Mesendoderm (in vitro differentiated cells): ENCODE measurements at regions not wholly inside any gene's neighbourhood (a gene's known extent, or its start where the extent isn't known, plus 50 kb on each side); places are given as distances from the start of the nearest gene placed in this dataset.
"Not testable (repeated sequence)": the region's sequence is repeated elsewhere in the genome, so short reads cannot be mapped to it uniquely, and the experiment has no call there.

Experiments
- DNase-seq: peaks from one replicate; pipeline ENCODE4 v3.0.0; 2013
- H2AK5ac ChIP-seq: 2 replicates; pipeline ENCODE4 v1.6.1; 2013; ENCODE audit warnings: low read length, inconsistent platforms
- H2BK120ac ChIP-seq: 2 replicates; pipeline ENCODE4 v1.6.1; 2013; ENCODE audit warnings: low read depth, mild to moderate bottlenecking, low read length, moderate library complexity, mixed read lengths
- H2BK15ac ChIP-seq: replicated peaks from 2 replicates; pipeline ENCODE4 v1.6.1; 2013; ENCODE audit warnings: low read depth, mild to moderate bottlenecking, moderate library complexity
- H2BK5ac ChIP-seq: 2 replicates; pipeline ENCODE4 v1.6.1; 2013; ENCODE audit warnings: low read length, inconsistent platforms
- H3K18ac ChIP-seq: 2 replicates; pipeline ENCODE4 v1.6.1; 2013; ENCODE audit warnings: mild to moderate bottlenecking, low read length, mixed read lengths
- H3K23ac ChIP-seq: one replicate; pipeline ENCODE4 v1.6.1; 2013; ENCODE audit warnings: low read length
- H3K27ac ChIP-seq: 2 replicates; pipeline ENCODE4 v1.5.1; 2013; ENCODE audit warnings: low read depth, mild to moderate bottlenecking, inconsistent platforms, low read length, moderate library complexity
- H3K27me3 ChIP-seq: 2 replicates; pipeline ENCODE4 v1.6.1; 2013; ENCODE audit warnings: low read length, control low read depth, mild to moderate bottlenecking, inconsistent platforms; ENCODE audit not compliant: insufficient read depth, poor library complexity
- H3K36me3 ChIP-seq: 2 replicates; pipeline ENCODE4 v1.6.1; 2013; ENCODE audit warnings: low read length, inconsistent platforms; ENCODE audit not compliant: control insufficient read depth, insufficient read depth
- H3K4ac ChIP-seq: one replicate; pipeline ENCODE4 v1.6.1; 2013; ENCODE audit warnings: low read depth, mild to moderate bottlenecking, low read length, moderate library complexity
- H3K4me1 ChIP-seq: 2 replicates; pipeline ENCODE4 v1.6.1; 2013; ENCODE audit warnings: low read depth, low read length, inconsistent platforms; ENCODE audit not compliant: control insufficient read depth
- H3K4me2 ChIP-seq: 2 replicates; pipeline ENCODE4 v1.6.1; 2013; ENCODE audit warnings: low read length
- H3K4me3 ChIP-seq: 2 replicates; pipeline ENCODE4 v1.5.1; 2013; ENCODE audit warnings: mild to moderate bottlenecking, low read length
- H3K56ac ChIP-seq: one replicate; pipeline ENCODE4 v1.6.1; 2013; ENCODE audit warnings: low read length
- H3K79me1 ChIP-seq: 2 replicates; pipeline ENCODE4 v1.6.1; 2013; ENCODE audit warnings: low read length, inconsistent platforms
- H3K79me2 ChIP-seq: 2 replicates; pipeline ENCODE4 v1.6.1; 2013; ENCODE audit warnings: mild to moderate bottlenecking, low read length; ENCODE audit not compliant: control insufficient read depth, insufficient read depth
- H3K9ac ChIP-seq: 2 replicates; pipeline ENCODE4 v1.6.1; 2013; ENCODE audit warnings: low read length, inconsistent platforms
- H4K5ac ChIP-seq: one replicate; pipeline ENCODE4 v1.6.1; 2013; ENCODE audit warnings: low read length
- H4K8ac ChIP-seq: one replicate; pipeline ENCODE4 v1.6.1; 2013; ENCODE audit warnings: low read depth, mild to moderate bottlenecking, control low read depth, low read length, moderate library complexity
- WGBS: extraction: QIAGEN DNeasy Blood & Tissue Kit; methylation state at CpG from one replicate; pipeline ENCODE4 v1.1.7; 2013; ENCODE audit warnings: low lambda C conversion rate, missing lambda C conversion rate; ENCODE audit not compliant: insufficient coverage; ENCODE audit errors: extremely low coverage; 5-methylcytosine and 5-hydroxymethylcytosine counted together

DNA sequence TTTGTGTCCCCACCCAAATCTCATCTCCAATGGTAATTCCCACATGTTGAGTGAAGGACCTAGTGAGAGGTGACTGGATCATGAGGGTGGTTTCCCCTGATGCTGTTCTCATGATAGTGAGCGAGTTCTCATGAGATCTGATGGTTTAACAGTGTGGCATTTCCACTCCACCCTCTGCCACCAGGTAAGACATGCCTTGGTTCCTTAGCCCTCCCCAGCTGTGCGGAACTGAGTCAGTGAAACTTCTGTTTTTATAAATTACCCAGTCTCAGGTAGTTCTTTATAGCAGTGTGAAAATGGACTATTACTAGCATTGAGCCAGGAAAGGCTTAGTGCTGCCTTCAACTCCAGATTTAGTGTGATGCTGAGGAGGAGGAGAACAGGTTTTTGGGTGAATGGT is 222.2 kb downstream of the ADRA2A start:
- Histone ChIP-seq H3K79me1 (no peaks in the 10 kb centered on the region), H3K4me2 (no peak overlapping the region), H3K4me3 (no peak overlapping the region), H3K36me3 (no peaks in the 10 kb centered on the region), H4K8ac (no peak overlapping the region), H3K79me2 (no peaks in the 10 kb centered on the region), H2AK5ac (no peak overlapping the region), H2BK5ac (no peak overlapping the region), H2BK15ac (no peak overlapping the region), H4K5ac (no peak overlapping the region), H3K23ac (no peak overlapping the region), H2BK120ac (no peak overlapping the region), H3K56ac (no peak overlapping the region), H3K4me1 (no peaks in the 10 kb centered on the region), H3K27me3 (no peaks in the 10 kb centered on the region), H3K27ac (no peak overlapping the region), H3K9ac (no peak overlapping the region), H3K18ac (no peak overlapping the region), H3K4ac (no peak overlapping the region)
- no peak for DNase-seq
- WGBS, result no CpG with 5 or more reads among the region's 2 CpGs

GRCh38 chr10:111303887-111304286 is 227.1 kb downstream of the ADRA2A start:
- Histone ChIP-seq H3K4me2 (no peak overlapping the region), H3K18ac (no peak overlapping the region), H3K56ac (no peak overlapping the region), H3K27me3 (no peaks in the 10 kb centered on the region), H3K79me2 (no peaks in the 10 kb centered on the region), H3K4me3 (no peak overlapping the region), H3K9ac (no peak overlapping the region), H3K4me1 (no peaks in the 10 kb centered on the region), H4K8ac (no peak overlapping the region), H2BK120ac (no peak overlapping the region), H3K36me3 (no peaks in the 10 kb centered on the region), H3K79me1 (no peaks in the 10 kb centered on the region), H2BK15ac (no peak overlapping the region), H3K4ac (no peak overlapping the region), H3K27ac (no peak overlapping the region), H2BK5ac (no peak overlapping the region), H3K23ac (no peak overlapping the region), H2AK5ac (no peak overlapping the region), H4K5ac (no peak overlapping the region)
- WGBS, result no CpG with 5 or more reads among the region's 4 CpGs
- DNase-seq, result no peak

DNA sequence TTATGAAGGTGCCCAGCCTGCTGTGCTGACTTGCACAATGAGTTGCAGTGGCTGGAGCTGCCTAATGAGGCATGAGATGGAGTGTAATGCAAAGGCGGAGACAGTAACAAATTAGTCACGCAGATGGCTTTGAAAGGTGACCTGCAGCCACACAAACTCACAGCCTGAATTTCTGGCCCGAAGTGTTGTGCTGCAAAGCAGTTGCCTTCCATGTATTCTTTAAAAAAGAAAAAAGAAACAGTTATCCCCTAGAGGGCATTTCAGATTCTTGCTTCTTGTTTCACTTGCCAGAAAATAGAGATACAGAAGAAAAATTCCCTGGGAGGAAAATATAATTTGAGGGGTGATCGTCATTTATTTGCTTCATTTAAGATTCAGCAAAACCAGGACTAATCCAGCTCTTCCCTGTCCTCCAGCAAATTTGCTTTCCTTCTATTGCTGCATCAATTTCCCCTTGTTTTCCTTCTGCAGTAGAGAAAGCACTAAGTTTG is 239.9 kb downstream of the ADRA2A start:
- DNase-seq, result no peak
- no peak overlapping the region for H3K56ac ChIP-seq
- no peaks in the 10 kb centered on the region for H3K79me2 ChIP-seq
- H3K36me3 ChIP-seq, result no peaks in the 10 kb centered on the region
- no peak overlapping the region for H3K9ac ChIP-seq
- no peak overlapping the region for H3K4me2 ChIP-seq
- no peak overlapping the region for H4K5ac ChIP-seq
- H3K4me1 ChIP-seq, result no peaks in the 10 kb centered on the region
- no peak overlapping the region for H2AK5ac ChIP-seq
- no peak overlapping the region for H3K27ac ChIP-seq
- H3K27me3 ChIP-seq, result no peaks in the 10 kb centered on the region
- no peak overlapping the region for H3K18ac ChIP-seq
- WGBS, result no CpG with 5 or more reads among the region's 4 CpGs
- no peak overlapping the region for H2BK5ac ChIP-seq
- no peak overlapping the region for H3K4ac ChIP-seq
- no peak overlapping the region for H2BK120ac ChIP-seq
- H3K4me3 ChIP-seq, result no peak overlapping the region
- no peak overlapping the region for H4K8ac ChIP-seq
- no peak overlapping the region for H2BK15ac ChIP-seq
- no peaks in the 10 kb centered on the region for H3K79me1 ChIP-seq
- no peak overlapping the region for H3K23ac ChIP-seq

DNA sequence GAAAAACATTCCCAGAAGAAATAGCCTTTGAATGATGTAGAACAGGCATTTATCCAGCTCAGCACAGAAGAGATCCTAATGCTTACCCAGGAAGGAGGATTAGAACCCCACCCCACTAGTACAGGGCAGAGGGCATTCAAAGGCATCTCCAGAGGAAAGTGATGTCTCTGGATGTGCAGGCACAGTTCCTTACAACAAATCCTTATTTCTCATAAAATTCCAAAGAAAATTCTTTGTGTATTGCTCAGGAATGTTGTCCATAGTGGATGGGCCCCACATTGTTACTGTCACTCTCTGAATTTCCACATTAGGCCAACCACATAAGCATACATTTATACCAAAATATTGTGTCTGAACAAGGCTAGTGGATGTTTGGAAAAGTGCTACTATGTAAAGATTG is 243.0 kb downstream of the ADRA2A start:
- Histone ChIP-seq H3K9ac (no peak overlapping the region), H4K5ac (no peak overlapping the region), H3K27me3 (no peaks in the 10 kb centered on the region), H3K4me1 (no peaks in the 10 kb centered on the region), H2AK5ac (no peak overlapping the region), H2BK15ac (no peak overlapping the region), H3K4ac (no peak overlapping the region), H3K4me2 (no peak overlapping the region), H3K79me1 (no peaks in the 10 kb centered on the region), H3K27ac (no peak overlapping the region), H4K8ac (no peak overlapping the region), H3K36me3 (no peaks in the 10 kb centered on the region), H3K23ac (no peak overlapping the region), H3K18ac (no peak overlapping the region), H3K79me2 (no peaks in the 10 kb centered on the region), H2BK5ac (no peak overlapping the region), H2BK120ac (no peak overlapping the region), H3K4me3 (no peak overlapping the region), H3K56ac (no peak overlapping the region)
- DNase-seq, result no peak

- Histone ChIP-seq H3K9ac (no peak overlapping the region), H3K79me2 (no peaks in the 10 kb centered on the region), H2BK5ac (no peak overlapping the region), H3K36me3 (no peaks in the 10 kb centered on the region), H3K4ac (no peak overlapping the region), H3K4me2 (no peak overlapping the region), H2AK5ac (no peak overlapping the region), H2BK120ac (no peak overlapping the region), H3K18ac (no peak overlapping the region), H3K27ac (no peak overlapping the region), H4K5ac (no peak overlapping the region), H3K4me1 (no peaks in the 10 kb centered on the region), H2BK15ac (no peak overlapping the region), H3K23ac (no peak overlapping the region), H3K4me3 (no peak overlapping the region), H3K27me3 (no peaks in the 10 kb centered on the region), H3K56ac (no peak overlapping the region), H4K8ac (no peak overlapping the region), H3K79me1 (no peaks in the 10 kb centered on the region)
- no CpG with 5 or more reads among the region's 3 CpGs for WGBS
- DNase-seq, result peak; percentile 31
These were observed 246.6 kb downstream of the ADRA2A start for GRCh38 chr10:111323389-111323966.

DNA sequence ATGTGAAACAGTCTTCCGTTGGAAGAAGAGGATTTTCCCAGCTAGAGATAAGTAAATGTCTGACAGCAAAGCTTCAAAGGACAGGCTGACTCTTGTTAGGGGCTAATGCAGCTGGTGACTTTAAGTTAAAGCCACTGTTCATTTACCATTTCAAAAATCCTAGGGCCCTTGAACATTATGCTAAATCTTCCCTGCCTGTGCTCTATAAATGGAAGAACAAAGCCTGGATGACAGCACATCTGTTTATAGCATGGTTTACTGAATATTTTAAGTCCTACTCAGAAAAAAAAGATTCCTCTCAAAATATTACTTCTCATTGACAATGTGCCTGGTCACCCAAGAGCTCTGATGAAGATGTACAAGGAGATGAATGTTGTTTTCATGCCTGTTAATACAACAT is 255.3 kb downstream of the ADRA2A start:
- H3K4me2 ChIP-seq, H3K23ac ChIP-seq, H3K56ac ChIP-seq, H2AK5ac ChIP-seq, H3K18ac ChIP-seq, H3K27me3 ChIP-seq, DNase-seq, H3K4me1 ChIP-seq, H3K4ac ChIP-seq, H2BK120ac ChIP-seq, H4K5ac ChIP-seq, H3K36me3 ChIP-seq, H2BK15ac ChIP-seq, H3K79me2 ChIP-seq, H3K79me1 ChIP-seq, H3K27ac ChIP-seq, H3K9ac ChIP-seq, H2BK5ac ChIP-seq, H3K4me3 ChIP-seq, H4K8ac ChIP-seq: not testable (repeated sequence)
- no CpG with 5 or more reads among the region's 1 CpG for WGBS
